Calu3 (cell line): ENCODE measurements at regions not wholly inside any gene's neighbourhood (a gene's known extent, or its start where the extent isn't known, plus 50 kb on each side); places are given as distances from the start of the nearest gene placed in this dataset.

ENCODE experiments used
- BruUV-seq: library from RNA; stranded (reverse); fragments of 400-500 nt; replicated peaks from 2 replicates; lab custom pipeline; 2021; lab: Mats Ljungman, UMichigan
- CTCF ChIA-PET: fragments of 300-600 bp; sonication (Branson Sonifier 250); formaldehyde crosslinking; loops from one replicate; lab custom pipeline; 2022; ENCODE audit warnings: antibody characterized with exemption; lab: Charles Lee
- DNase-seq: peaks from one replicate; pipeline ENCODE4 v3.0.0; 2022
- H3K27ac Mint-ChIP-seq: one replicate; pipeline ENCODE4 v1.8.0; 2022; ENCODE audit warnings: mixed read lengths; ENCODE audit not compliant: unreplicated experiment
- H3K27me3 Mint-ChIP-seq: one replicate; pipeline ENCODE4 v1.8.0; 2022; ENCODE audit warnings: mixed read lengths; ENCODE audit not compliant: unreplicated experiment
- H3K36me3 Mint-ChIP-seq: one replicate; pipeline ENCODE4 v1.8.0; 2022; ENCODE audit warnings: mild to moderate bottlenecking, moderate library complexity, mixed read lengths; ENCODE audit not compliant: insufficient read depth, unreplicated experiment
- H3K4me1 Mint-ChIP-seq: one replicate; pipeline ENCODE4 v1.8.0; 2022; ENCODE audit warnings: mild to moderate bottlenecking, low read depth, mixed read lengths; ENCODE audit not compliant: unreplicated experiment
- H3K4me3 Mint-ChIP-seq: one replicate; pipeline ENCODE4 v1.8.0; 2022; ENCODE audit warnings: mild to moderate bottlenecking, low read depth, moderate library complexity, mixed read lengths; ENCODE audit not compliant: unreplicated experiment
- H3K9me3 Mint-ChIP-seq: one replicate; pipeline ENCODE4 v1.8.0; 2022; ENCODE audit warnings: low read depth, mixed read lengths; ENCODE audit not compliant: unreplicated experiment
- CTCF ChIP-seq: fragments of 200-600 bp; IDR thresholded peaks from one replicate; pipeline ENCODE4 v1.8.0; 2022; ENCODE audit warnings: antibody characterized with exemption; ENCODE audit not compliant: unreplicated experiment
- intact Hi-C: fragments of 100-400 bp; cut with micrococcal nuclease; formaldehyde crosslinking; loops from one replicate; pipeline ENCODE4 v1.10.0; 2022; ENCODE audit not compliant: unreplicated experiment

- no peaks in the 10 kb centered on the region for H3K36me3 Mint-ChIP-seq
- intact Hi-C loops, result no loop called here
- H3K27me3 Mint-ChIP-seq, result no peaks in the 10 kb centered on the region
- CTCF ChIA-PET, result no interaction called here
- H3K4me3 Mint-ChIP-seq, result no peak overlapping the region
- H3K4me1 Mint-ChIP-seq, result no peaks in the 10 kb centered on the region
- BruUV-seq, result no TSS peak
- no peak for DNase-seq
- H3K9me3 Mint-ChIP-seq, result no peaks in the 10 kb centered on the region
- no peak for TF ChIP-seq CTCF
- H3K27ac Mint-ChIP-seq, result no peak overlapping the region
Measured at GRCh38 chr13:105634059-105634458, 901.4 kb downstream of the EFNB2 start.

GRCh38 chr13:105630431-105630830, 905.0 kb downstream of the EFNB2 start:
- no peaks in the 10 kb centered on the region for H3K36me3 Mint-ChIP-seq
- BruUV-seq, result no TSS peak
- H3K27ac Mint-ChIP-seq, result no peak overlapping the region
- no peaks in the 10 kb centered on the region for H3K9me3 Mint-ChIP-seq
- DNase-seq, result no peak
- H3K27me3 Mint-ChIP-seq, result no peaks in the 10 kb centered on the region
- no peaks in the 10 kb centered on the region for H3K4me1 Mint-ChIP-seq
- intact Hi-C loops, result no loop called here
- CTCF ChIA-PET, result no interaction called here
- TF ChIP-seq CTCF, result no peak
- no peak overlapping the region for H3K4me3 Mint-ChIP-seq

GRCh38 chr13:105627270-105627669, 908.2 kb downstream of the EFNB2 start:
- Mint-ChIP-seq H3K27me3 (no peaks in the 10 kb centered on the region), H3K4me3 (no peak overlapping the region), H3K27ac (no peak overlapping the region), H3K9me3 (no peaks in the 10 kb centered on the region), H3K4me1 (no peaks in the 10 kb centered on the region), H3K36me3 (no peaks in the 10 kb centered on the region)
- CTCF ChIA-PET, result no interaction called here
- BruUV-seq, result no TSS peak
- no peak for TF ChIP-seq CTCF
- intact Hi-C loops, result no loop called here
- DNase-seq, result no peak

- TF ChIP-seq CTCF, result no peak
- BruUV-seq, result no TSS peak
- DNase-seq, result no peak
- Mint-ChIP-seq H3K27ac (no peak overlapping the region), H3K4me3 (no peak overlapping the region), H3K9me3 (no peaks in the 10 kb centered on the region), H3K4me1 (no peaks in the 10 kb centered on the region), H3K27me3 (no peaks in the 10 kb centered on the region), H3K36me3 (no peaks in the 10 kb centered on the region)
- intact Hi-C loops, result no loop called here
- CTCF ChIA-PET, result no interaction called here
Measured at GRCh38 chr13:105625691-105626090, 909.8 kb downstream of the EFNB2 start.
